BE2C (cell line): ENCODE measurements at regions not wholly inside any gene's neighbourhood (a gene's known extent, or its start where the extent isn't known, plus 50 kb on each side); places are given as distances from the start of the nearest gene placed in this dataset.

ENCODE experiments used
- DNase-seq: peaks from one replicate; pipeline ENCODE4 v3.0.0-alpha.2; 2020
- H3K27me3 ChIP-seq: fragments of 250-450 bp; sonication (Bioruptor Pico); 2 replicates; pipeline ENCODE4 v1.5.1; 2020; ENCODE audit warnings: mild to moderate bottlenecking
- H3K36me3 ChIP-seq: fragments of 250-450 bp; sonication (Bioruptor Pico); 2 replicates; pipeline ENCODE4 v1.5.1; 2020; ENCODE audit warnings: mild to moderate bottlenecking
- H3K4me1 ChIP-seq: fragments of 250-450 bp; sonication (Bioruptor Pico); 2 replicates; pipeline ENCODE4 v1.5.1; 2020
- H3K4me3 ChIP-seq: 2 replicates; pipeline ENCODE4 v1.5.1; 2011; ENCODE audit warnings: low read depth, low read length
- H3K9me3 ChIP-seq: fragments of 250-450 bp; sonication (Bioruptor Pico); 2 replicates; pipeline ENCODE4 v1.5.1; 2020
- TF ChIP-seq, protein P1 (sequence below): IDR thresholded peaks from 2 replicates; pipeline ENCODE4 v1.5.1; 2012; ENCODE audit warnings: mild to moderate bottlenecking, low read depth, low read length

DNA sequence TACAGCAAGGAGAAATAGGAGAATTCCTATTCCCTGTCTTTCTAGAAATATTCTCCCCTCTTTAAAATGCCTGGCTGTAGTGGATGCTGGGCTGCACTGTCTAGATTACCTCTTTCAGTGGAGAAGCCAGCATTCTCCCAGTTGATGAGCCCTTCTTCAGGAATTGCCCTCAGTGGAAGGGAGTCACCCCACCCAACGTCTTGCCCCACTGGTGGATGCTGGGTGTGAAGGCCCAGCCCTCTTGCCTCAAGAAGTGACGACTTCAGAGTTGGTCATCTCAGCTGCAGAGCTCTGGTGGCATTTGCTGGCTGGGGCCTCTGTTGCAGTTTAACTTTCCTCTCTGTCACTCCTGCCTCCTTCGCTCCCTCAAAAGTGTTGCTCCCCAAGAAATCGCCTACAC is 248.2 kb downstream of the ATG4C start:
- no peak for DNase-seq
- Histone ChIP-seq H3K27me3 (no peaks in the 10 kb centered on the region), H3K4me3 (no peak overlapping the region), H3K9me3 (no peaks in the 10 kb centered on the region), H3K36me3 (no peaks in the 10 kb centered on the region), H3K4me1 (no peaks in the 10 kb centered on the region)
- TF ChIP-seq, protein P1, sequence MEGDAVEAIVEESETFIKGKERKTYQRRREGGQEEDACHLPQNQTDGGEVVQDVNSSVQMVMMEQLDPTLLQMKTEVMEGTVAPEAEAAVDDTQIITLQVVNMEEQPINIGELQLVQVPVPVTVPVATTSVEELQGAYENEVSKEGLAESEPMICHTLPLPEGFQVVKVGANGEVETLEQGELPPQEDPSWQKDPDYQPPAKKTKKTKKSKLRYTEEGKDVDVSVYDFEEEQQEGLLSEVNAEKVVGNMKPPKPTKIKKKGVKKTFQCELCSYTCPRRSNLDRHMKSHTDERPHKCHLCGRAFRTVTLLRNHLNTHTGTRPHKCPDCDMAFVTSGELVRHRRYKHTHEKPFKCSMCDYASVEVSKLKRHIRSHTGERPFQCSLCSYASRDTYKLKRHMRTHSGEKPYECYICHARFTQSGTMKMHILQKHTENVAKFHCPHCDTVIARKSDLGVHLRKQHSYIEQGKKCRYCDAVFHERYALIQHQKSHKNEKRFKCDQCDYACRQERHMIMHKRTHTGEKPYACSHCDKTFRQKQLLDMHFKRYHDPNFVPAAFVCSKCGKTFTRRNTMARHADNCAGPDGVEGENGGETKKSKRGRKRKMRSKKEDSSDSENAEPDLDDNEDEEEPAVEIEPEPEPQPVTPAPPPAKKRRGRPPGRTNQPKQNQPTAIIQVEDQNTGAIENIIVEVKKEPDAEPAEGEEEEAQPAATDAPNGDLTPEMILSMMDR, result no peak

DNA sequence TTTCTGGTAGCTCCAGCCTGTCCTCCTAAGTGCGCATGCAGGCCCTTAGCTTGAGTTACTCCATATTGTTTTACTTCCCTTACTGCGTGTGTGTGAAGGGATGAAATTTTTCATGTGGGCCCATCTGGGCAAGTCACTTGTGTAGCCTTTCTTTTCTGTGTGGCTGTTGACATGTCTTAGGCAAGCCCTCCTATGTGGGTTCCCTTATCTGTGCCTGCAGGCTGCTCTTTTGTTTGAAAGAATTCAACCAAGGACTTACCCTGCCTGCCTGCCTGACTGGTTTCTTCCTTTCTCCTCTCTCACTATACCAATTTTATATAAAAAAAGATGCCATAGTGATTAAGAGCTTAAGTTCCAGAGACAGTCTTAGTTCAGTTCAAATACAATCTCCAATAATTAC is 249.3 kb downstream of the ATG4C start:
- Histone ChIP-seq H3K27me3 (no peaks in the 10 kb centered on the region), H3K36me3 (no peaks in the 10 kb centered on the region), H3K4me3 (no peak overlapping the region), H3K4me1 (no peaks in the 10 kb centered on the region), H3K9me3 (no peaks in the 10 kb centered on the region)
- DNase-seq, result no peak
- TF ChIP-seq, protein P1, result no peak

DNA sequence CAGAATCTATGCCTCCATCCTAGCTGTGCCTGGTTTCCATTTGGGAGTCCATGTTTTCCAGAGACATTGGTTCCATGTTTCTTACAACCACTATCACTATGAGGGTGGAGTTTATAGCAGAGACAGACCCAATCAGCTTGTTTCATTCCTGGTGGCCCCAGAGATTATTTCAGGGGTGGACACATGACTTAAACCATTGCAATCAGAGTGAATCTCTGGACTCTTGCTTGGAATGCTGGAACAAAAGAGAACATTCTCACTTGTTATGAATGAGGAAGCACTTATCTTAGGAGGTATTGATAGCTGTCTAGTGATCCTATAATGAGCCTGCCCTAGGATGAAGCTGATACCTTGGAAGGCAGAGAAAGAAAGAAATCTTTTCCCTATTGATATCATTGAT is 250.3 kb downstream of the ATG4C start:
- Histone ChIP-seq H3K9me3 (no peaks in the 10 kb centered on the region), H3K36me3 (no peaks in the 10 kb centered on the region), H3K27me3 (no peaks in the 10 kb centered on the region), H3K4me1 (no peaks in the 10 kb centered on the region), H3K4me3 (no peak overlapping the region)
- no peak for DNase-seq
- TF ChIP-seq, protein P1, result no peak

DNA sequence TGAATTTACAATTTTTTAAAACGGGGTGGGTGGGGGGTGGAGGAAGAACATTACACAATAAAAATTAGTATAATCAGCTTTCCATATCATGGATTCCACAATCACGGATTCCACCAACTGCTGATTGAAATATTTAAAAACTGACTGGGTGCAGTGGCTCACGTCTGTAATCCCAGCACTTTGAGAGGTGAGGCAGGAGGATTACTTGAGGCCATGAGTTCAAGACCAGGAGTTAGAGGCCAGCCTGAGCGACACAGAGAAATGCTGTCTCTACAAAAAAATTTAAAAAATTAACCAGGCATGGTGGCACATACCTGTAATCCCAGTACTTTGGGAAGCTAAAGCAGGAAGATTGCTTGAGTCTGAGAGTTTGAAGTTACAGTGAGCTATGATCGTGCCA is 254.7 kb downstream of the ATG4C start:
- Histone ChIP-seq H3K4me1 (no peaks in the 10 kb centered on the region), H3K36me3 (no peaks in the 10 kb centered on the region), H3K9me3 (no peaks in the 10 kb centered on the region), H3K27me3 (no peaks in the 10 kb centered on the region), H3K4me3 (no peak overlapping the region)
- TF ChIP-seq, protein P1, result no peak
- DNase-seq, result no peak

DNA sequence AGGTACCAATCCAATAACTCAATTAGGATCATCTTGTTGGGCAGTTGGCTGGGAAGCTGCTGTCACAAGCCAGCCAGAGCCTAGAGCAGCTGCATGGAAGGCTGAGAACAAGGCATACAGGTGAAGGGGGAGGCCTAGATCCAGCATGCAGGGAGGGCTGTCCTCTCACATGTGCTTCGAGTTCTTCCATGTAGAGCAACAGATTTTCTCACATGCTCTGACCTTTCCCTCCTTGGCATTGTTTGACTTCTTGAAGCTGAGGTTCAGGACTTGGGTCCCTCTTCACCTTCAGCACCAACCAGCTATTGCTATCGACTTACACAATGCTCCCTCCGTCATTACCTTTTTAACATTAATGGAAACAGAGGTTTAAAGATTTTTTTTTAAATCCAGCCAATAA is 257.7 kb downstream of the ATG4C start:
- Histone ChIP-seq H3K27me3 (no peaks in the 10 kb centered on the region), H3K4me3 (no peak overlapping the region)
- TF ChIP-seq, protein P1, result no peak

DNA sequence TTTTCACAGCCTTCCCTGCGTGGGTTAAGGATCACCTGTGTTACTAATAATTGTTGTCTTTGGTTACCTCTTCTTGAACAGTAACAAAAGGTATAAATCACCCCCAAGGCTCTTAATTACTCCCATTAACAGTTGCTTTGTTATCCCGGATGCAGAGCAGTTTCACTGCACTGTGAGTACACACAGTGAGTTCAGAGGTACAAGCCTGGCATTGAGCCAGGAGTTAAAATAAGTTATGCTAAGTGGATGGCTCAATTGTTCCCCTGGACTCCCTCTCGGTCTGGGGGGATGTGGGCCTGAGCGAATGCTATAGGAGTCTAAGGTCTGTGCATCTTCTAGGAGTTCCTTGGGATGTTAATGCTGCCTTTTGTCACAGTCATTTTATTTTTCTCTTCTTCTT is 258.3 kb downstream of the ATG4C start:
- no peak for DNase-seq
- Histone ChIP-seq H3K9me3 (no peaks in the 10 kb centered on the region), H3K36me3 (no peaks in the 10 kb centered on the region), H3K27me3 (no peaks in the 10 kb centered on the region), H3K4me1 (no peaks in the 10 kb centered on the region), H3K4me3 (no peak overlapping the region)
- TF ChIP-seq, protein P1, result no peak

More for the DNA sequence above, 257.7 kb downstream of the ATG4C start:
- DNase-seq, result no peak
- Histone ChIP-seq H3K9me3 (no peaks in the 10 kb centered on the region), H3K36me3 (no peaks in the 10 kb centered on the region), H3K4me1 (no peaks in the 10 kb centered on the region)
